ENCODE measurements at regions not wholly inside any gene's neighbourhood (a gene's known extent, or its start where the extent isn't known, plus 50 kb on each side); places are given as distances from the start of the nearest gene placed in this dataset.

DNA sequence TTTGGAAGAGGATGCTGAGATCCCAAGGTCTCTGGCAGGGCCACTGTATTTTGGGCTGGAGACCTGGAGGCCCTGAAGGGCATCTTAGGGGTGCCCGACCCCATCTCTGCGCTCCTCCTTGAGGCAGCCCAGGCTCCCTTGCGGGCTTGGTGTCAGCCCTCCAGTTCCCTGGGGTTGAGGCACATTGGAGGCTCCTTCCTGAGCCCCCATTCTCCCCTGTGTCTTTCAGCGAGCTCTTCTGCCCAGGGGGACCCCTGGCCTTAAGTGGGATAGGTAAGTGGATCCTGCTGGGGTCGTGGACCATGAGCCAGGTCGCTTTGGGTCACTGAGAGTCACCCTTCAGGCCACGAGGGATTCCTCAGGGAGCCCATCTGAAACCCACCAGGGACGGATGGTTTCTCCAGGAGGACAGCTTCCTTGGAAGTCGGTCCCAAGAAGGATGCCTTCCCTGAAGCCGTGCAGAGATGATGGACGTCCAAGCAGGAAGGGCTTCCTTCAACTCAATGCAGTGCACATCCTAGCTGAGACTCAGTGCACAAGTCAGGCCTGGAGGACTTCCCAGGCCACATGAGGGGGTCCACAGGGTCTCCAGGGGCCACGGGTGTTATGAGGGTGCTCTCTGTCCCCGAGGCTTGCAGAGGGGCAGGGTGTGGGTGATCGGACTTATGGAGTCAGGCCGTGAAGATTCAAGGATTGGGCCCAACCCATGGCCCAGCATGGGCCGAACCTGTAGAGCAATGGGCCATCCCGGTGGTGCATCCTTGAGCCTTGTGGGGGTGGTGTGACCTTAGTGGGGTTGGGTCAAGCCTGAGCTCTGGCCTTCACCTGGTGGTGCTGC lies 224.3 kb downstream of the SNRPN start:
- ATAC-seq (ENCODE audit: low FRiP score) (no peak), DNase-seq (ENCODE audit: low spot score) (no peak)
- TF ChIP-seq, protein P1, sequence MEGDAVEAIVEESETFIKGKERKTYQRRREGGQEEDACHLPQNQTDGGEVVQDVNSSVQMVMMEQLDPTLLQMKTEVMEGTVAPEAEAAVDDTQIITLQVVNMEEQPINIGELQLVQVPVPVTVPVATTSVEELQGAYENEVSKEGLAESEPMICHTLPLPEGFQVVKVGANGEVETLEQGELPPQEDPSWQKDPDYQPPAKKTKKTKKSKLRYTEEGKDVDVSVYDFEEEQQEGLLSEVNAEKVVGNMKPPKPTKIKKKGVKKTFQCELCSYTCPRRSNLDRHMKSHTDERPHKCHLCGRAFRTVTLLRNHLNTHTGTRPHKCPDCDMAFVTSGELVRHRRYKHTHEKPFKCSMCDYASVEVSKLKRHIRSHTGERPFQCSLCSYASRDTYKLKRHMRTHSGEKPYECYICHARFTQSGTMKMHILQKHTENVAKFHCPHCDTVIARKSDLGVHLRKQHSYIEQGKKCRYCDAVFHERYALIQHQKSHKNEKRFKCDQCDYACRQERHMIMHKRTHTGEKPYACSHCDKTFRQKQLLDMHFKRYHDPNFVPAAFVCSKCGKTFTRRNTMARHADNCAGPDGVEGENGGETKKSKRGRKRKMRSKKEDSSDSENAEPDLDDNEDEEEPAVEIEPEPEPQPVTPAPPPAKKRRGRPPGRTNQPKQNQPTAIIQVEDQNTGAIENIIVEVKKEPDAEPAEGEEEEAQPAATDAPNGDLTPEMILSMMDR (IDR thresholded peaks at IDR 0.05): no peak

DNA sequence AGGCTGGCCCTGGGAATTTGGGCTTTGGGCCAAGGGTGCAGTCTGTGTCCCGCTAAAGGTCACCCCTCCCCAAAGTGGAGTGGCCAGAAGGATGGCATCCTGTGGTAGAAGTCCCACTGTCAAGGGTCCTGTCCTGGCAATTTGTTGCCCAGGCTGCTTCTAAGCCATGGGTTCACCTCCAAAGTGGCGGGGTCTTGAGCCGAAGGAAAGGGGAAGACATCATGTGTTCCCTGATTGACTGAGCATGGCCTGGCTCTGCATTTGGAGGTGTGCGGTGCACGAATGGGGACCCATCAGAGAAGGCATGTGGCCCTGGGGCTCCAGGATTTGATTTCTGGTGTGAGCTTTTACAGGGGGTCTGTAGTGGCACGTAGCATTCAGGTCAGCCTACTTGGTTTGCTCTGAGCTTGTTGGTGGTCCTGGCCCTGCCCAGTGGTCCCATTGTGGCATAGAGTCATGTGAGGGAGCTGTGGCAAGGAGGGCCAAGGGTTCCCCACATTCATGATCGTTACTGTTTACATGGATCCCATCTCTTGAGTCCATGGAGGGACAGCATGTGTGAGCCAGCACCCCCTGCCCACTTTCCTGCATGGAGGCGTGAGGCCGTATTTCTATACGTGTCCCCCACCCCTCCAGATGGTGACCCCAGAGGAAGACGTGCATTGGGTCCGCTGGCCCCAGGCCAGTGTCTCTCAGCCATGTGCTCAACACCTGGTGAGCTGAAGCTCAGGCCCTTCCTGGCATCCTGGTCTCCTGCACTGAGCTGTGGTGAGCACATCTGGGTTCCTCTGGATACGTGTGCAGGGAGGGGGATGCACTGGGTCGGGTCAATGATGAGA lies 225.1 kb downstream of the SNRPN start:
- DNase-seq (ENCODE audit: low spot score): peak; percentile 17
- ATAC-seq (ENCODE audit: low FRiP score): no peak
- TF ChIP-seq, protein P1 (IDR thresholded peaks at IDR 0.05): no peak

DNA sequence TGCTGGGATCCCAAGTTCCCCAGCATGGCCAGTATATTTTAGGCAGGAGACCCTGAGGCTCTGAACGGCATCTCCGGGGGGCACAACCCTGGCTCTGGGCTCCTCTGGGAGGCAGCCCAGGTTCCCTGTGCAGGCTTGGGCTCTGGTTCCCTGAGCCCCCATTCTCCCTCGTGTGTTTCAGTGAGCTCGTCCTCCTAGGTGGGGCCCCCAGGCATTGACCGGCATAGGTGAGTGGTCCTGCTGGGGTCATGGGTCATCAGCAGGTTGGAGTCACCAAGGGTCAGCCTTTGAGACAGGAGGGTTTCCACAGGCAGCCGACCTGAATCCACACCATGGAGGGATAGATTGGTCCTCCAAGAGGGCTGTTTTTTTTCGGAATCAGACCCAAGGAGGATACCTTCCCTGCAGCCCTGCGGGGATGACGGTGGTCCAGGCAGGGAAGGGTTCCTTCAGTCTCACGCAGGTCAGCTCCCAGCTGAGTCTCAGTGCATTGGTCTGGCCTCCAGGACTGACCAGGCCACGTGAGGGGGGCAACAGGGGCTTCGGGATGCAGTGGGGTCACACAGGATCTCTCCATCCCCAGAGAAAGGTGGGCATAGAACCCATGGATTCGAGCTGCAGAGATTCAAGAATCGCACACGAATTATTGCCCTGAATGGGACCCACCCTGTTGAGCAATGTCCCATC lies 226.0 kb downstream of the SNRPN start:
- DNase-seq (ENCODE audit: low spot score): no peak
- ATAC-seq (ENCODE audit: low FRiP score): no peak
- TF ChIP-seq, protein P1 (IDR thresholded peaks at IDR 0.05): no peak

DNA sequence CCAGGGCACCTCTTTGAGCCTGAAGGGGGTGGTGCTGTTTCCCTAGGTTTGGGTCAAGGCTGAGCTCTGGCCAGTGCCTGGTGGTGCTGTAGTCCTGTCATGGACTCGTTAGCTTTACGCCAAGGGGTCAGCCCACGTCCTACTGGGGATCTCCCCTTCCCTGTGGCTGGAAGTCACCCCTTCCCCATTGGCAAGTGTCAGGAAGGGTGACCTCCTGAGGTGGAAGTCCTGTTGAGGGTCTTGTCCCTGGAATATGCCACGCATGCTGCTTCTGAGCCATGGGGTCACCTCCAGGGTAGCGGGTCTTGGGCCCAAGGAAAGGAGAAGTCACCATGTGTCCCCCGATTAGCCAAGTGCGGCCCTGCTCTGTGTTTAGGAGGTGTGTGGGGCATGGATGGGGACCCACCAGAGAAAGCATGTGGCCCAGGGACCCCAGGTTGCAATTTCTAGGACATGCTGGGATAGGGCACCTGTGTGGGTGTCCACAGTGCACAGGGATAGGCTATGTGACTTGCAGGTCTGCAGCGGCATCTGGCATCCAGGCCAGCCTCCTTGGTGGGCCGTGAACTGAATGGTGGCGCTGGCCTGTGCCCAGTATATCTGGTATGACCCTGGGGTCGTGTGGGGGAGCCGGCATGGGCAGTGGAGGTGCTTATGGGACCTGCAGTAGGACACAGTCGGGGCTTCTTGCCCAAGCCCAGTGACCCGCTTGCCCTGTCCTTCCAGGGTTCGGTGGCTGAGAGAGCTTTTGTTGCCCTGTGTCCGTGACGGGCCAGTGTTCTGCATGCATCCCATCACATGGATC lies 226.7 kb downstream of the SNRPN start:
- ATAC-seq (ENCODE audit: low FRiP score): no peak
- TF ChIP-seq, protein P1 (IDR thresholded peaks at IDR 0.05): no peak
- DNase-seq (ENCODE audit: low spot score): peak; percentile 3

DNA sequence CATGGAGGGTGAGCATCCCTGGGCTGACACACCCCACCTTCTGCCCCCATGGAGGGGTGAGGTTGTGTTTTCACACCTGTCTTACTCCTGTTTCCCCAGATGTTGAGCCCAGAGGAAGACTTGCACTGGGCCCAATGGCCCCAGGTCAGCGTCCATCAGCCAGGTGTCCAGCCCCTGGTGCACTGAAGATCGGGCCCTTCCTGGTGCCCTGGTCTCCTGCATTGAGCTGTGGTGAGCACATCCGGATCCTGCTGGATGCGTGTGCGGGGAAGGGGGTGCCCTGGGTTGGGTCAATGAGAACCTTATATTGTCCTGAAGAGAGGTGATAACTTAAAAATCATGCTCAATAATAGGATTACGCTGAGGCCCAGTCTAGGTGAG lies 227.3 kb downstream of the SNRPN start:
- TF ChIP-seq, protein P1 (IDR thresholded peaks at IDR 0.05): no peak
- DNase-seq (ENCODE audit: low spot score) (peak; percentile 11), ATAC-seq (ENCODE audit: low FRiP score) (no peak)

DNA sequence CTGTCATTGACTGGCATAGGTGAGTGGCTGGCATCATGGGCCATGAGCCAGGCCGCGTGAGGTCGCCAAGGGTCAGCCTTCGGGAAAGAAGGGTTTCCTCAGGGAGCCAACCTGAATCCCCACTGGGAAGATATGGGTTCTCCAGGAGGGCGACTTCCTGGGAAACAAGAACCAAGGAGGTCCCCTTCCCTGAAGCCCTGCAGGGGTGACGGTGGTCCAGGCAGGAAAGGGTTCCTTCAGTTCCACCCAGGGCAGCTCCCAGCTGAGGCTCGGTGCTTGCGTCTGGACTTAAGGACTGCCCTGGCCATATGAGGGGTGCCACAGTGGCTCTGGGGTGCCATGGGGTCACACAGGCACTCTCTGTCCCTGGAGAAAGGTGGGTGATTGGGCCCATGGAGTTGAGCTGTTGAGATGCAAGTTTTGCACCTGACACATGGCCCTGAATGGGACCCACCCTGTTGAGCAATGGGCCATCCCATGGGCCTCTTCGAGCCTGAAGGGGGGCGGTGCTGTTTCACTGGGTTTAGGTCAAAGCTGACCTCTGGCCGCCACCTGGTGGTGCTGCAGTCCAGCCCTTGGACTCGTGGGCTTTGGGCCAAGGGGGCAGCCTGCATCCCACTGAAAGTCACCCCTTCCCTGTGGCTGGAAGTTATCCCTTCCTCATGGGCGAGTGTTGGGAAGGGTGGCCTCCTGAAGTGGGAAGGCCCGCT lies 228.1 kb downstream of the SNRPN start:
- TF ChIP-seq, protein P1 (IDR thresholded peaks at IDR 0.05): no peak
- peak; percentile 6 for DNase-seq (ENCODE audit: low spot score)

More for the DNA sequence above, 228.1 kb downstream of the SNRPN start:
- ATAC-seq (ENCODE audit: low FRiP score): no peak

Measured in omental fat pad (tissue), 3 donors.